Peyer's patch (tissue), 2 donors: ENCODE measurements at regions not wholly inside any gene's neighbourhood (a gene's known extent, or its start where the extent isn't known, plus 50 kb on each side); places are given as distances from the start of the nearest gene placed in this dataset.

ENCODE experiments used
- small RNA-seq, 2 donors: library from RNA; depleted of rRNA; stranded (forward); fragments of <200 nt; gene quantifications; one replicate each; pipeline ENCODE3, GENCODE V24; 2016

Small RNAs in the stretch of these regions (small RNA-seq; reads per million reads assigned to genes)
- gene AL627230.1 (0 reads per million in 2 donors), gene AL627230.3 (0 reads per million in 2 donors), gene AL627230.5 (0 reads per million in 2 donors), gene AL627230.6 (0 reads per million in 2 donors), gene AL627230.8 (0 reads per million in 2 donors), gene FAM27B (0 reads per million in 2 donors), gene RF00156 (0 reads per million in 2 donors), gene RN7SL787P (0 reads per million in 2 donors)
